OCI-LY1 (cell line): ENCODE measurements at regions not wholly inside any gene's neighbourhood (a gene's known extent, or its start where the extent isn't known, plus 50 kb on each side); places are given as distances from the start of the nearest gene placed in this dataset.
"Not testable (repeated sequence)": the region's sequence is repeated elsewhere in the genome, so short reads cannot be mapped to it uniquely, and the experiment has no call there.

Experiments used
- H2AFZ ChIP-seq: fragments of 200-600 bp; sonication (generic), shearing (Covaris generic); 2 replicates; pipeline ENCODE4 v1.6.0; 2014; ENCODE audit warnings: antibody characterized with exemption, mild to moderate bottlenecking, low read length
- H3F3A ChIP-seq: fragments of 200-600 bp; sonication (generic), shearing (Covaris generic); 2 replicates; pipeline ENCODE4 v1.6.0; 2014; ENCODE audit warnings: mild to moderate bottlenecking, antibody characterized with exemption, low read length, moderate library complexity; ENCODE audit not compliant: insufficient read depth
- H3K27ac ChIP-seq: fragments of 200-600 bp; sonication (generic); 2 replicates; pipeline ENCODE4 v1.5.1; 2014; ENCODE audit warnings: low read length, mixed run types, mild to moderate bottlenecking, low read depth; ENCODE audit not compliant: poor library complexity, severe bottlenecking
- H3K27me3 ChIP-seq: fragments of 200-600 bp; sonication (generic); 2 replicates; pipeline ENCODE4 v1.6.0; 2014; ENCODE audit warnings: antibody characterized with exemption, mild to moderate bottlenecking, low read length, moderate library complexity; ENCODE audit not compliant: insufficient read depth
- H3K36me3 ChIP-seq: fragments of 200-600 bp; sonication (generic); 2 replicates; pipeline ENCODE4 v1.6.1; 2014; ENCODE audit warnings: mild to moderate bottlenecking, antibody characterized with exemption, low read length, moderate library complexity, mixed read lengths; ENCODE audit not compliant: insufficient read depth
- H3K4me1 ChIP-seq: fragments of 200-600 bp; sonication (generic); 2 replicates; pipeline ENCODE4 v1.5.1; 2014; ENCODE audit warnings: mild to moderate bottlenecking, low read length, moderate library complexity; ENCODE audit not compliant: insufficient read depth, severe bottlenecking
- H3K4me2 ChIP-seq: fragments of 200-600 bp; sonication (generic), shearing (Covaris generic); 2 replicates; pipeline ENCODE4 v1.6.1; 2014; ENCODE audit warnings: low read length
- H3K4me3 ChIP-seq: fragments of 200-600 bp; sonication (generic); 2 replicates; pipeline ENCODE4 v1.5.1; 2014; ENCODE audit warnings: low read length, low read depth, mild to moderate bottlenecking, mixed read lengths; ENCODE audit not compliant: poor library complexity, severe bottlenecking
- H3K79me2 ChIP-seq: fragments of 200-600 bp; shearing (Covaris generic); 2 replicates; pipeline ENCODE4 v1.6.1; 2016; ENCODE audit warnings: mixed run types, low read length, mixed read lengths; ENCODE audit not compliant: insufficient read depth
- H3K9ac ChIP-seq: fragments of 200-600 bp; sonication (generic), shearing (Covaris generic); 2 replicates; pipeline ENCODE4 v1.6.1; 2014; ENCODE audit warnings: mild to moderate bottlenecking, low read length, mixed read lengths
- H3K9me2 ChIP-seq: fragments of 200-600 bp; sonication (generic), shearing (Covaris generic); 2 replicates; pipeline ENCODE4 v1.6.1; 2014; ENCODE audit warnings: low read depth, mild to moderate bottlenecking, low read length, mixed read lengths
- H3K9me3 ChIP-seq: fragments of 200-600 bp; shearing (Covaris generic); 2 replicates; pipeline ENCODE4 v1.6.1; 2014; ENCODE audit warnings: low read length, mixed read lengths
- H4K20me1 ChIP-seq: fragments of 200-600 bp; sonication (generic), shearing (Covaris generic); 2 replicates; pipeline ENCODE4 v1.6.0; 2016; ENCODE audit warnings: mild to moderate bottlenecking, low read length; ENCODE audit not compliant: insufficient read depth
- CTCF ChIP-seq: fragments of 200-600 bp; sonication (generic), shearing (Covaris generic); IDR thresholded peaks from 2 replicates; pipeline ENCODE4 v1.5.1; 2017; ENCODE audit warnings: mild to moderate bottlenecking, antibody characterized with exemption, low read length, moderate library complexity, mixed read lengths
- EZH2 ChIP-seq: fragments of 200-600 bp; sonication (generic), shearing (Covaris generic); IDR thresholded peaks from 2 replicates; pipeline ENCODE4 v1.8.0; 2017; ENCODE audit warnings: borderline replicate concordance, mixed run types, mild to moderate bottlenecking, antibody characterized with exemption, low read length, moderate library complexity, mixed read lengths

- Histone ChIP-seq H3K36me3 (no peaks in the 10 kb centered on the region), H3K9me2 (no peaks in the 10 kb centered on the region), H3F3A (no peaks in the 10 kb centered on the region), H2AFZ (no peak overlapping the region), H3K9ac (no peak overlapping the region), H3K4me3 (no peak overlapping the region), H3K4me2 (no peak overlapping the region), H3K4me1 (no peaks in the 10 kb centered on the region), H3K27ac (no peak overlapping the region), H3K9me3 (no peaks in the 10 kb centered on the region), H3K79me2 (no peaks in the 10 kb centered on the region), H4K20me1 (no peaks in the 10 kb centered on the region), H3K27me3 (no peaks in the 10 kb centered on the region)
- TF ChIP-seq EZH2 (no peak), CTCF (no peak)
Observed at GRCh38 chrX:34338046-34338445, 205.9 kb upstream of the FAM47A start.

GRCh38 chrX:34335376-34335775, 203.3 kb upstream of the FAM47A start:
- H3K9me2 ChIP-seq, H3K27ac ChIP-seq, H4K20me1 ChIP-seq, H3K9ac ChIP-seq, H3K4me3 ChIP-seq, H3K79me2 ChIP-seq, H3F3A ChIP-seq, H3K4me2 ChIP-seq, H3K27me3 ChIP-seq, H3K9me3 ChIP-seq, H3K36me3 ChIP-seq, H2AFZ ChIP-seq, H3K4me1 ChIP-seq: not testable (repeated sequence)

- Histone ChIP-seq H3K36me3 (no peaks in the 10 kb centered on the region), H3K9ac (no peak overlapping the region), H3K4me3 (no peak overlapping the region), H3K79me2 (no peaks in the 10 kb centered on the region), H3K27ac (no peak overlapping the region), H3K9me3 (no peaks in the 10 kb centered on the region), H3F3A (no peaks in the 10 kb centered on the region), H2AFZ (no peak overlapping the region), H3K27me3 (no peaks in the 10 kb centered on the region), H4K20me1 (no peaks in the 10 kb centered on the region), H3K4me1 (no peaks in the 10 kb centered on the region), H3K4me2 (no peak overlapping the region), H3K9me2 (no peaks in the 10 kb centered on the region)
- no peak for TF ChIP-seq EZH2
- peak; percentile 25; the same call in 1 of the 2 replicates for TF ChIP-seq CTCF
Observed at GRCh38 chrX:34332334-34332733, 200.2 kb upstream of the FAM47A start.

GRCh38 chrX:34325460-34325859, 193.3 kb upstream of the FAM47A start:
- no peak for TF ChIP-seq EZH2
- no peak for TF ChIP-seq CTCF
- H3K27ac ChIP-seq, result no peak overlapping the region
- no peaks in the 10 kb centered on the region for H3K4me1 ChIP-seq
- H3K9ac ChIP-seq, result no peak overlapping the region
- H3F3A ChIP-seq, result no peaks in the 10 kb centered on the region
- no peak overlapping the region for H3K4me2 ChIP-seq
- no peaks in the 10 kb centered on the region for H3K36me3 ChIP-seq
- H3K4me3 ChIP-seq, result no peak overlapping the region
- no peaks in the 10 kb centered on the region for H3K9me3 ChIP-seq
- no peaks in the 10 kb centered on the region for H3K79me2 ChIP-seq
- H3K9me2 ChIP-seq, result no peaks in the 10 kb centered on the region
- no peaks in the 10 kb centered on the region for H4K20me1 ChIP-seq
- H3K27me3 ChIP-seq, result no peaks in the 10 kb centered on the region
- H2AFZ ChIP-seq, result no peak overlapping the region

- not testable (repeated sequence) for H3K4me3 ChIP-seq, H3K27ac ChIP-seq, H3K4me1 ChIP-seq, H3K4me2 ChIP-seq, H3K9me2 ChIP-seq, H4K20me1 ChIP-seq, H3K27me3 ChIP-seq, H2AFZ ChIP-seq, H3K9ac ChIP-seq, H3K79me2 ChIP-seq, H3K36me3 ChIP-seq, H3K9me3 ChIP-seq, H3F3A ChIP-seq
Observed at GRCh38 chrX:34320424-34320823, 188.3 kb upstream of the FAM47A start.
